Fibroblast of peridontal ligament (primary cell): ENCODE measurements at regions not wholly inside any gene's neighbourhood (a gene's known extent, or its start where the extent isn't known, plus 50 kb on each side); places are given as distances from the start of the nearest gene placed in this dataset.
"Not testable (repeated sequence)": the region's sequence is repeated elsewhere in the genome, so short reads cannot be mapped to it uniquely, and the experiment has no call there.

Experiments
- DNase-seq: peaks from one replicate; pipeline ENCODE4 v3.0.0-alpha.2; 2010; ENCODE audit errors: extremely low read depth

GRCh38 chr2:114259389-114259788 is 183.1 kb upstream of the DPP10 start:
- DNase-seq: no peak

GRCh38 chr2:114261366-114261765 is 181.1 kb upstream of the DPP10 start:
- DNase-seq: no peak

DNA sequence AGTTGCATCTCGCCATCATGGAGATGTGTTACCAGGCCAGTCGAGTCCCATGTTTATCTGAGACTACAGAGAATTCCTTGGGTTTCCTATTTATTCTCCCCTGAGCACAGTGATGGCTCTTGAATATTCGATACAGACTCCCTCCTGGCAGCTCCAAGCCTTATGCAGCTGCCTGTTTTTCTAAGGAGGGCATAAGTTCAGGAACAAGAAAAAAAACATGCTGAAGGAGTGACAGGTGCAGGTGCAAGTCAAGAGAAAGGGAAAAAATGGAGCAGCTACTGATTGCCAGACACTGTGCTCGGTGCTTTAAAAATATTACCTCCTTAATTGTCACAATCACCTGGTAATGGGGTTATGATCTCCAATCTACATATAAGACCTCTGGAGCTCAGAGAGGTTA is 177.2 kb upstream of the DPP10 start:
- no peak for DNase-seq

- DNase-seq: no peak
Measured at GRCh38 chr2:114274957-114275356, 167.5 kb upstream of the DPP10 start.

- no peak for DNase-seq
Measured at GRCh38 chr2:114281188-114281587, 161.3 kb upstream of the DPP10 start.

DNA sequence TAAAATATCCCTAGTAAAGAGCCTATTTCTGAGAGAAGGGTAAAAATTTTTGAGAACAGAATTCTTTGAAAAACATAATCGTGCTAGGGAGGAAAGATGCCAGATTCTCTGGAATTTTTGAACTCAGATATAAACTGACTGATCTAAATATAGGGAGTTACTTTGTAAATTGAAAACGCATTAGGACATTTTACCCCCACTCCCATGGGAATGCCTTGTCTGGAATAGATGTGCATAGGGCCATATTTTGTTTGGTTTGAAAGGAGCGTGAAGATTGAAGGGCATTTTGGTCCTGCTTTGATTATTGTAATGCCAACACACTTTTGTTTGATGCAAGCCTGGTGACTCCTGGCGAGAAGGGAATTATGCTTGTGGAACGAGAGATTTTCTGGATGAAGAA is 158.7 kb upstream of the DPP10 start:
- DNase-seq: no peak

DNA sequence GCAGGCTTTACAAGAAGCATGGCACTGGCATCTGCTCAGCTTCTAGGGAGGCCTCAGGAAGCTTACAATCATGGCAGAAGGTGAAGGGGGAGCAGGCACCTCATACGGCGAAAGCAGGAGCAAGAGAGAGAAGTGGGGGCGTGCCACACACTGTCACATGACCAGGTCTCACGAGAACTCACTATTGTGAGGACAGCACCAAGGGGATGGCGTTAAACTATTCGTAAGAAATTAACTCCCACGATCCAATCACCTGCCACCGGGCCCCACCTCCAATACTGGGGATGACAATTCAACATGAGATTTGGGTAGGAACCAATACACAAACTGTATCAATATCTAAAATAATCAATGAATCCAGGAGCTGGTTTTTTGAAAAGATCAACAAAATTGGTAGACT is 156.0 kb upstream of the DPP10 start:
- DNase-seq: no peak

- no peak for DNase-seq
Measured at GRCh38 chr2:114293355-114293754, 149.1 kb upstream of the DPP10 start.

GRCh38 chr2:114294741-114295140 is 147.7 kb upstream of the DPP10 start:
- DNase-seq: no peak

GRCh38 chr2:114300351-114300750 is 142.1 kb upstream of the DPP10 start:
- DNase-seq: not testable (repeated sequence)

DNA sequence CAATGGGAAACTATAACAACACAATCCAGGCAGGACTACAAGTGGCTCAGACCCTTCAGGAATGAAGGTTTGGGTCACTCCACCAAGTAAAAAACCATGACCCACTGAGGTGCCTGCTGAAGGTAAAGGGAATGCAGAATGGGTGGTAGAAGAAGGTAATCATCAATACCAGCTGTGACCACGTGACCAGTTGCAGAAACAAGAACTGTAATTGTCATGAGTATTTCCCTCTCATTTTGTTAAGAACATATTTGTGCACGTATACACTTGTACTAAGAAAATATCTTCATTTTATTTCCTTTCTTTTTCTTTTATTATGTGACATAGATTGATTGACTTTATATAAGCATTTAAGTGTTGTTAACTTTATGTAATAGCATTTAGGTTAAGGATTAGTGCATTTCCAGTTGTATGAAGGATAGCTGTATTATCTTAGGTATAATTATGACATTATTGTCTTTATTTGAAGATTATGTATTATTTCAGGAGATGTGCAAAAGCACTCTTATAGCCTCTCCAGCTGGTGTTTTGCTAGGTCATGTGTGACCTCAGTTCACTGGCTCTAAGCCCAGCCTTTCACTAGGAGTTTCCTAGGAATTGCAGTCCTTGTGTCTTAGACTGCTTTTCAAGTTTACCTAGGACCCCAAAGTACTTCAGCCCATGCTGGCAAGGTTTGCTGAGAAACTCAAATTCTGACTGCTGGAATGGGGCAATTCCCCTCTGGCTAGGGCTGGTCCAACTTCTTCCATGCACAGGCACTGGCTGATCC is 125.7 kb upstream of the DPP10 start:
- no peak for DNase-seq

GRCh38 chr2:114330594-114330993 is 111.8 kb upstream of the DPP10 start:
- DNase-seq: no peak

DNA sequence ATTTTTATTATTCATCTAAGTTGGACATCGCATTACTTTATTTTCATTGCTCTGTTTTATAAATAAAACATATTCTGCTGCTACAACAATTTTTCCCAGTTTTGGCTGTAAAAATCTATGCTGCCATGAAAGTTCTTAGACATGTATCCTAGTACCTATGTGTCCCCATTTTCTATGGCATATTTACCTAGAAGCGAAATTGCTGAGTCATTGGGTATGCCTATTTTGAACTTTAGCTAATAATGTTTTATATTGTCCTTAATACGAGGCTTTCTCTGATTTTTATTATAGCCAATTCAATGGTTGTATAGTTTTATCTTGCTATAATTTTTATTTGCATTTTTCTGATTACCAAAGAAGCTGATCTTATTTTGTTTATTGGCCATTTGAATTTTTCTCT is 110.5 kb upstream of the DPP10 start:
- DNase-seq: no peak

- DNase-seq: no peak
Measured at GRCh38 chr2:114345246-114345645, 97.2 kb upstream of the DPP10 start.

- no peak for DNase-seq
Measured at GRCh38 chr2:114346658-114347057, 95.8 kb upstream of the DPP10 start.

- no peak for DNase-seq
Measured at GRCh38 chr2:114350186-114350725, 92.2 kb upstream of the DPP10 start.

- DNase-seq: no peak
Measured at GRCh38 chr2:114352988-114353387, 89.5 kb upstream of the DPP10 start.

DNA sequence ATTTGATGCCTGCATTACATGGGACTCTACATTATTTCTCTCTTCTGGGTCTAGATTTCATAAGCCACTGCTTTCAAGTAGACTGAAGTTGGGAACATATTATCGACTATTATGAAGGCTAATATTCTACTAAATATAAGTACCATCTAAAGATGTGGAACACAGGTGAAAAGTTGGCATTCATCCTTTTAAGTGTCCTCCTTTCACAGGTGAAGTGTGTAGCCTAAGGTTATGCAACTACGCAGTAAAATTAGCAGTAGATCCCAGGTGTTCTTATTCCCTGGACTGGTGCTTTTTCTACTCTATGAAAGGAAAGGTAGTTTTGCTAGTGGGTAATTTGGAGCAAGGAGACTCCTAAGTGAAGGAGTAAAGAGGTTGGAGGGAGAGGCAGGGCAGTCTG is 88.2 kb upstream of the DPP10 start:
- no peak for DNase-seq

DNA sequence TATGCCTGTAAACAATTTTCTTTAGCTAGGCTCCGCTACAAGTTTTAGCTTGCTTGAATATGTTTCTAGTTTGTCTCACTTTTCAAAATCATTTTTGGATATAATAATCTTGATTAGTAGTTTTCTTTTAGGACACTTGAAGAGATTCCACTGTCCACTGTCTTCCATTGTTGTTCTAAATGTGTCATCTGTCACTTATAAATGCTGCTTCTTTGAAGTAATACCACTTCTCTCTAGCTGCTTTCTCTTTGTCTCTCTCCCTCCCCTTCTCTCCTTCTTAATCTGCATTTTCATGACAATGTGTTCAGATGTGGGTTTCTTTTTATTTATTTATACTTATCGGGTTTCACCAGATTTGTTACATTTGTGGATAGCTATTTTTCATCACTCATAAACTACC is 73.7 kb upstream of the DPP10 start:
- peak; percentile 0 for DNase-seq

- not testable (repeated sequence) for DNase-seq
Measured at GRCh38 chr2:114371721-114372120, 70.7 kb upstream of the DPP10 start.

GRCh38 chr2:114373591-114373990 is 68.8 kb upstream of the DPP10 start:
- DNase-seq: no peak

DNA sequence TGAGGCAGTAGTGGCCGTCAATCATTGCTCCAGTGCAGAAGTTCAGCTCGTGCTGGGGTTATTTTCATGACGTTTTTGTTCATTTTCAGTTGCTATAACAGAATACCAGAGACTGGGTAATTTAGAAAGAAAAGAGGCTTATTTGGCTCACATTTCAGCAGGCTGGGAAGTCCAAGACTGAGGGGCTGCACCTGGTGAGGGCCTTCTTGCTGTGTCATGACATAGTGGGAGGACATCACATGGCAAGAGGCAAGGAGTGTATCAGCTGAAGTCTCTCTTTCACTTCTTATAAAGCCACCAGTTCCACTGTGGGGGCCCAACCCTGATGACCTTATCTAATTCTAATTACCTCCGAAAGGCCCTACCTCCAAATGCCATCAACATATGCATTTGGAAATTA is 58.0 kb upstream of the DPP10 start:
- no peak for DNase-seq

DNA sequence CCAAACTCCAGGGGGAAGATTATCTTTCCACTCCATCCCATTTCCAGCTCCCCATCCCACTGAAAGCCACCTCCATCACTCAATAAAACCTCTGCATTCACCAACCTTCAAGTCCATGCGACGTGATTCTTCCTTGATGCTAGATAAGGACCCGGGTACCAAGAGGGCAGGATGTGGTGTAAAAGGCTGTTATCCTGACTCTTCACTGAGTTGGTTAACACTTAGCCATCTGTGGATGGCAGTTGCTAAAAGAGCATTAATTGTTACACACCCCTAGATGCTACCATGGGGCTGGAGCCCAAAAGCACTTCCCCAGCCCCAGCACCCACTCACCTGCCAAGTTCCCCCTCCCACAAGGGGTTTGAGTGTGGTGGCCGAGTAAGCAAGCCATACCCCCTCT is 53.4 kb upstream of the DPP10 start:
- DNase-seq: no peak
